Gastrocnemius medialis (tissue), 4 donors: ENCODE measurements at regions not wholly inside any gene's neighbourhood (a gene's known extent, or its start where the extent isn't known, plus 50 kb on each side); places are given as distances from the start of the nearest gene placed in this dataset.

ENCODE experiments used
- ATAC-seq, 2 donors: fragments of 150-250 bp; one replicate each; pipeline ENCODE4 v1.9.1; 2016
- DNase-seq, 2 donors: peaks; one replicate each; pipeline ENCODE4 v3.0.0-alpha.2; 2019
- H3K27ac ChIP-seq, 4 donors: fragments of 200-600 bp; sonication (generic); 1 replicate in 1 of 4; 2 replicates in 3 of 4; pipeline ENCODE4 v1.5.1; 2016 to 2018; ENCODE audit warnings: mild to moderate bottlenecking in 2 of 4, moderate library complexity in 1 of 4
- H3K27me3 ChIP-seq, 3 donors: fragments of 200-600 bp; sonication (generic) in 2 of 3; 1 replicate in 1 of 3; 2 replicates in 2 of 3; pipeline versions ENCODE4 v1.5.1 to v1.6.0; 2016 to 2019; ENCODE audit warnings: mild to moderate bottlenecking in 1 of 3, moderate library complexity in 1 of 3
- H3K36me3 ChIP-seq, 2 donors: fragments of 200-600 bp; sonication (generic) in 1 of 2; one replicate each; pipeline ENCODE4 v1.5.1; 2017 to 2018
- H3K4me1 ChIP-seq, 2 donors: fragments of 200-600 bp; sonication (generic) in 1 of 2; one replicate each; pipeline ENCODE4 v1.5.1; 2016 to 2017; ENCODE audit warnings: mild to moderate bottlenecking in 2 of 2
- H3K4me3 ChIP-seq, 4 donors: fragments of 200-600 bp; sonication (generic) in 3 of 4; 1 replicate in 1 of 4; 2 replicates in 3 of 4; pipeline ENCODE4 v1.5.1; 2016 to 2019; ENCODE audit warnings: mild to moderate bottlenecking in 2 of 4
- H3K9me3 ChIP-seq, 3 donors: fragments of 200-600 bp; sonication (generic) in 2 of 3; 1 replicate in 1 of 3; 2 replicates in 2 of 3; pipeline ENCODE4 v1.5.1; 2016 to 2019
- CTCF ChIP-seq, 5 experiments: fragments of 450-650 bp in 3 of 5; fragments of 200-600 bp in 2 of 5; sonication (generic) in 2 of 5; IDR thresholded peaks in 4 of 5; conservative IDR thresholded peaks in 1 of 5; 1 replicate in 4 of 5; 2 replicates in 1 of 5; pipeline ENCODE4 v1.5.1; 2016 to 2019; ENCODE audit warnings: antibody characterized with exemption in 5 of 5, mild to moderate bottlenecking in 3 of 5, moderate library complexity in 3 of 5
- POLR2A ChIP-seq, 2 donors: fragments of 450-650 bp; IDR thresholded peaks; one replicate each; pipeline ENCODE4 v1.6.1; 2017; ENCODE audit warnings: antibody characterized with exemption in 2 of 2, mild to moderate bottlenecking in 2 of 2, moderate library complexity in 2 of 2
- in situ Hi-C, 4 donors: fragments of 200-750 bp; cut with MboI; loops; one replicate each; pipeline versions ENCODE4 v1.15.0 to v1.8.0; 2017; ENCODE audit warnings: low sequenced_read_pairs in 4 of 4
- intact Hi-C: fragments of 100-400 bp; cut with DNase I; formaldehyde crosslinking; loops from one replicate; pipeline ENCODE4 v1.15.1; 2023; ENCODE audit warnings: low total_unique reads

GRCh38 chr10:108078263-108078662 lies 913.8 kb upstream of the SORCS1 start:
- ATAC-seq (no peak), DNase-seq (no peak)
- Histone ChIP-seq H3K4me1 (no peaks in the 10 kb centered on the region), H3K4me3 (no peak overlapping the region), H3K36me3 (no peaks in the 10 kb centered on the region), H3K27me3 (no peaks in the 10 kb centered on the region), H3K27ac (no peak overlapping the region), H3K9me3 (no peaks in the 10 kb centered on the region)
- in situ Hi-C loops (no loop called here), intact Hi-C loops (no loop called here)
- TF ChIP-seq CTCF (IDR thresholded peaks at IDR 0.05 in 4 of 5, conservative IDR thresholded peaks at IDR 0.05 in 1 of 5): no peak
- no peak for TF ChIP-seq POLR2A (IDR thresholded peaks at IDR 0.05)

- ATAC-seq (no peak), DNase-seq (no peak)
- no peak overlapping the region for H3K4me3 ChIP-seq
- no peak for TF ChIP-seq CTCF (IDR thresholded peaks at IDR 0.05 in 4 of 5, conservative IDR thresholded peaks at IDR 0.05 in 1 of 5)
- no peaks in the 10 kb centered on the region for H3K4me1 ChIP-seq
- no peaks in the 10 kb centered on the region for H3K36me3 ChIP-seq
- in situ Hi-C loops: no loop called here
- no peaks in the 10 kb centered on the region for H3K9me3 ChIP-seq
- H3K27ac ChIP-seq: no peak overlapping the region
- intact Hi-C loops: no loop called here
- H3K27me3 ChIP-seq: no peaks in the 10 kb centered on the region
Observed at GRCh38 chr10:108072466-108072865, 908.0 kb upstream of the SORCS1 start.

GRCh38 chr10:108070789-108071188 lies 906.3 kb upstream of the SORCS1 start:
- DNase-seq (no peak), ATAC-seq (no peak)
- in situ Hi-C loops (no loop called here), intact Hi-C loops (no loop called here)
- Histone ChIP-seq H3K4me3 (no peak overlapping the region), H3K27me3 (no peaks in the 10 kb centered on the region), H3K36me3 (no peaks in the 10 kb centered on the region), H3K27ac (no peak overlapping the region), H3K4me1 (no peaks in the 10 kb centered on the region), H3K9me3 (no peaks in the 10 kb centered on the region)
- no peak for TF ChIP-seq POLR2A (IDR thresholded peaks at IDR 0.05)
- no peak for TF ChIP-seq CTCF (IDR thresholded peaks at IDR 0.05 in 4 of 5, conservative IDR thresholded peaks at IDR 0.05 in 1 of 5)

- no peaks in the 10 kb centered on the region for H3K4me1 ChIP-seq
- TF ChIP-seq CTCF (IDR thresholded peaks at IDR 0.05 in 4 of 5, conservative IDR thresholded peaks at IDR 0.05 in 1 of 5) (no peak), POLR2A (IDR thresholded peaks at IDR 0.05) (no peak)
- no peaks in the 10 kb centered on the region for H3K27me3 ChIP-seq
- H3K36me3 ChIP-seq: no peaks in the 10 kb centered on the region
- intact Hi-C loops: no loop called here
- DNase-seq (no peak), ATAC-seq (no peak)
- H3K27ac ChIP-seq: no peak overlapping the region
- no peak overlapping the region for H3K4me3 ChIP-seq
- H3K9me3 ChIP-seq: no peaks in the 10 kb centered on the region
- in situ Hi-C loops: no loop called here
Observed at GRCh38 chr10:108069096-108069495, 904.6 kb upstream of the SORCS1 start.

GRCh38 chr10:108064746-108065260 lies 900.3 kb upstream of the SORCS1 start:
- H3K36me3 ChIP-seq: no peaks in the 10 kb centered on the region
- ATAC-seq (no peak), DNase-seq (no peak)
- H3K27me3 ChIP-seq: no peaks in the 10 kb centered on the region
- no peaks in the 10 kb centered on the region for H3K4me1 ChIP-seq
- TF ChIP-seq CTCF (IDR thresholded peaks at IDR 0.05 in 4 of 5, conservative IDR thresholded peaks at IDR 0.05 in 1 of 5): no peak
- no peak for TF ChIP-seq POLR2A (IDR thresholded peaks at IDR 0.05)
- H3K4me3 ChIP-seq: no peak overlapping the region
- no peaks in the 10 kb centered on the region for H3K9me3 ChIP-seq
- no peak overlapping the region for H3K27ac ChIP-seq
- in situ Hi-C loops (no loop called here), intact Hi-C loops (no loop called here)
